GM21390 (cell line): ENCODE measurements at regions not wholly inside any gene's neighbourhood (a gene's known extent, or its start where the extent isn't known, plus 50 kb on each side); places are given as distances from the start of the nearest gene placed in this dataset.

Experiments
- ATAC-seq: cut with Tn5 transposase; IDR thresholded peaks from one replicate; pipeline ENCODE4 v1.9.1; 2021; ENCODE audit not compliant: unreplicated experiment

- ATAC-seq = no peak
Observed at GRCh38 chr21:16708101-16708835, 804.6 kb upstream of the CXADR start.

- ATAC-seq = no peak
Observed at GRCh38 chr21:16709866-16710550, 802.8 kb upstream of the CXADR start.

DNA sequence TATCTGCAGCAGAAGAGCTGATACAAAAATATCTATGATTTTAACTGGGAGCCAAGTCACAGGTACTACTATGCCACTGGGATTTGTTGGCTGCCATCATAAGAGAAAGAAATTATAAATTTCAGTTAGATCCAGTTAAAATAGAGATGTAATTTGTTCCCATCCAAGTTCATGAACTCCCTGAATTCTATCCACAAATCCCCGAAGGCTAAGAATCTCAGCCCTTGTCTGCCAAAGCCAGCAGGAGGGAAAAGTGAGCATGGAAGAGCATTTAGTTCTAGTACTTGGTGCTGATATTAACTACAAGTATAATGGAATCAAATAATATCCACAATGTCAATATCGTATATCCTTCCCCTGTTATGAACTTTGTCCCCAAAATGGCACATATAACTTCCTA lies 801.1 kb upstream of the CXADR start:
- no peak for ATAC-seq

GRCh38 chr21:16713331-16714117 lies 799.3 kb upstream of the CXADR start:
- ATAC-seq = no peak

- no peak for ATAC-seq
Observed at GRCh38 chr21:16740511-16740910, 772.3 kb upstream of the CXADR start.

- no peak for ATAC-seq
Observed at GRCh38 chr21:16741141-16741665, 771.6 kb upstream of the CXADR start.

GRCh38 chr21:16742131-16742641 lies 770.7 kb upstream of the CXADR start:
- no peak for ATAC-seq

GRCh38 chr21:16742741-16743140 lies 770.1 kb upstream of the CXADR start:
- ATAC-seq = no peak

- no peak for ATAC-seq
Observed at GRCh38 chr21:16743317-16743716, 769.5 kb upstream of the CXADR start.

GRCh38 chr21:16750926-16751325 lies 761.9 kb upstream of the CXADR start:
- no peak for ATAC-seq

GRCh38 chr21:16751695-16752474 lies 761.0 kb upstream of the CXADR start:
- ATAC-seq = no peak

DNA sequence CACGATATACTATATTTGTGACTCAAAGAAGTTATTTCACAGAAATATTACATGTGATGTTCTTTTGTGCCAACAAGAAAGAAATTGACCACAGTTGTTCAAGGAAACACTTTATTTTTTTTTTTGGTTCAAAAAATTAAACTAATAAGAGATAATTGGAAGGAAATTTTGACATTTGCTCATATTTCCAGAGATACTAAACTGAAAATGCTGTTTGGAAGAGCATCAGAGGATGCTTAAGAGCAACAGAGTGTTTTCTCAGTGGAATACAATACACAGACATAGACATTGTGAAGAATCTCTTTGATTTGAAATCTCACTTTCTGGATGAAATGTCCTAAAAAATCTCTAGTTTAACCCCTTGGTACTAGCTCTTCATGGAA lies 760.4 kb upstream of the CXADR start:
- no peak for ATAC-seq

- no peak for ATAC-seq
Observed at GRCh38 chr21:16755061-16755460, 757.8 kb upstream of the CXADR start.

- no peak for ATAC-seq
Observed at GRCh38 chr21:16767201-16767600, 745.6 kb upstream of the CXADR start.

- ATAC-seq = no peak
Observed at GRCh38 chr21:16768096-16768495, 744.7 kb upstream of the CXADR start.

- ATAC-seq = no peak
Observed at GRCh38 chr21:16770266-16770665, 742.6 kb upstream of the CXADR start.

- no peak for ATAC-seq
Observed at GRCh38 chr21:16773206-16773605, 739.6 kb upstream of the CXADR start.

- no peak for ATAC-seq
Observed at GRCh38 chr21:16775076-16775475, 737.8 kb upstream of the CXADR start.

- no peak for ATAC-seq
Observed at GRCh38 chr21:16777041-16777720, 735.7 kb upstream of the CXADR start.

GRCh38 chr21:16788584-16788983 lies 724.3 kb upstream of the CXADR start:
- no peak for ATAC-seq
